Loucy (cell line): ENCODE measurements at regions not wholly inside any gene's neighbourhood (a gene's known extent, or its start where the extent isn't known, plus 50 kb on each side); places are given as distances from the start of the nearest gene placed in this dataset.

Source experiments
- H2AFZ ChIP-seq: fragments of 200-600 bp; sonication (generic); 2 replicates; pipeline ENCODE4 v1.6.0; 2016; ENCODE audit warnings: antibody characterized with exemption, mild to moderate bottlenecking, low read length, moderate library complexity
- H3F3A ChIP-seq: fragments of 200-600 bp; 2 replicates; pipeline ENCODE4 v1.6.0; 2016; ENCODE audit warnings: antibody characterized with exemption, low read depth, mild to moderate bottlenecking
- H3K27me3 ChIP-seq: fragments of 200-600 bp; sonication (generic); 2 replicates; pipeline ENCODE4 v1.6.1; 2014; ENCODE audit warnings: low read length, mild to moderate bottlenecking; ENCODE audit not compliant: insufficient read depth, poor library complexity, severe bottlenecking
- H3K36me3 ChIP-seq: fragments of 200-600 bp; sonication (generic); 2 replicates; pipeline ENCODE4 v1.6.1; 2016; ENCODE audit warnings: low read length; ENCODE audit not compliant: insufficient read depth
- H3K4me1 ChIP-seq: fragments of 200-600 bp; sonication (generic); 2 replicates; pipeline ENCODE4 v1.5.1; 2014; ENCODE audit warnings: low read length, mild to moderate bottlenecking; ENCODE audit not compliant: insufficient read depth, poor library complexity, severe bottlenecking
- H3K4me2 ChIP-seq: fragments of 200-600 bp; sonication (generic); 2 replicates; pipeline ENCODE4 v1.6.0; 2014; ENCODE audit warnings: antibody characterized with exemption, low read length, low read depth, mild to moderate bottlenecking; ENCODE audit not compliant: poor library complexity, severe bottlenecking
- H3K4me3 ChIP-seq: fragments of 200-600 bp; sonication (generic); 2 replicates; pipeline ENCODE4 v1.5.1; 2014; ENCODE audit warnings: low read length, mild to moderate bottlenecking, mixed read lengths; ENCODE audit not compliant: poor library complexity, severe bottlenecking
- H3K79me2 ChIP-seq: fragments of 200-600 bp; sonication (generic); 2 replicates; pipeline ENCODE4 v1.6.1; 2014; ENCODE audit warnings: low read length; ENCODE audit not compliant: insufficient read depth
- H3K9ac ChIP-seq: fragments of 200-600 bp; sonication (generic); 2 replicates; pipeline ENCODE4 v1.6.0; 2014; ENCODE audit warnings: mild to moderate bottlenecking, low read depth, low read length, moderate library complexity; ENCODE audit not compliant: poor library complexity, severe bottlenecking
- H3K9me2 ChIP-seq: fragments of 200-600 bp; sonication (generic); replicated peaks from 2 replicates; pipeline ENCODE4 v1.6.1; 2016; ENCODE audit warnings: low read depth, low read length, mixed read lengths
- H3K9me3 ChIP-seq: fragments of 200-600 bp; sonication (generic); 2 replicates; pipeline ENCODE4 v1.6.1; 2014; ENCODE audit warnings: mild to moderate bottlenecking, antibody characterized with exemption, low read length, low read depth; ENCODE audit not compliant: insufficient read depth
- H4K20me1 ChIP-seq: fragments of 200-600 bp; sonication (generic); 2 replicates; pipeline ENCODE4 v1.6.0; 2014; ENCODE audit warnings: antibody characterized with exemption, low read length, mild to moderate bottlenecking; ENCODE audit not compliant: insufficient read depth, poor library complexity, severe bottlenecking
- CTCF ChIP-seq: fragments of 200-600 bp; sonication (generic); conservative IDR thresholded peaks from 2 replicates; pipeline ENCODE4 v1.5.1; 2014; ENCODE audit warnings: mild to moderate bottlenecking, antibody characterized with exemption, low read length
- EZH2phosphoT487 ChIP-seq: fragments of 200-600 bp; IDR thresholded peaks from 2 replicates; pipeline ENCODE4 v1.6.1; 2018; ENCODE audit warnings: antibody characterized with exemption, mild to moderate bottlenecking, moderate library complexity, borderline replicate concordance

- Histone ChIP-seq H3K4me2 (no peak overlapping the region), H3K36me3 (no peaks in the 10 kb centered on the region), H3K9ac (no peak overlapping the region), H3K27me3 (no peaks in the 10 kb centered on the region), H2AFZ (no peak overlapping the region), H3K4me3 (no peak overlapping the region), H3K9me3 (no peaks in the 10 kb centered on the region), H3K79me2 (no peaks in the 10 kb centered on the region), H3K9me2 (no peaks in the 10 kb centered on the region), H3K4me1 (no peaks in the 10 kb centered on the region), H4K20me1 (no peaks in the 10 kb centered on the region), H3F3A (no peaks in the 10 kb centered on the region)
- no peak for TF ChIP-seq CTCF
- no peak for TF ChIP-seq EZH2phosphoT487
Observed at GRCh38 chr6:93962566-93962965, 543.2 kb upstream of the EPHA7 start.

- Histone ChIP-seq H3K79me2 (no peaks in the 10 kb centered on the region), H3K4me2 (no peak overlapping the region), H3K36me3 (no peaks in the 10 kb centered on the region), H3K9me3 (no peaks in the 10 kb centered on the region), H4K20me1 (no peaks in the 10 kb centered on the region), H3F3A (no peaks in the 10 kb centered on the region), H3K9me2 (no peaks in the 10 kb centered on the region), H3K9ac (no peak overlapping the region), H2AFZ (no peak overlapping the region), H3K4me1 (no peaks in the 10 kb centered on the region), H3K4me3 (no peak overlapping the region), H3K27me3 (no peaks in the 10 kb centered on the region)
- TF ChIP-seq CTCF (no peak), EZH2phosphoT487 (no peak)
Observed at GRCh38 chr6:93954584-93954983, 535.2 kb upstream of the EPHA7 start.

DNA sequence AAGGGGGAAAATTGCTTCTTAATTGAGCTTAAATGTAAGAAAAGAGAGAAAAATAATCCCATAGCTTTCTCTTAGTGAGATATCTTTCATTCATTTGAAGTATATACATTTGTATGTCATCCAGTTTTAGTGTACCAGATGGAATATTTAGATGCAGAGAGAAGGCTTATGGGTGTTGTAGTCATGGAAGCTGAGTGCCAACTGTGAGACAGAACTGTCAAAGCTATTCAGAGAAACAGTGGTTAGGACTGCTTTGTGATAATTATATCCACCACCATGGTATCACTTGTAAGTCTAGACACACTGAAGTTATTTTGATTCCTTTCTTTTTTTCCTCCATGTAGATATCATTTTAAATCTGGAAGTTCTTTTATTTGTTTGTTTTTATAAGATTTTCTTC, 524.3 kb upstream of the EPHA7 start:
- no peaks in the 10 kb centered on the region for H3K36me3 ChIP-seq
- no peaks in the 10 kb centered on the region for H3K9me3 ChIP-seq
- H2AFZ ChIP-seq = no peak overlapping the region
- H3K27me3 ChIP-seq = no peaks in the 10 kb centered on the region
- H3K4me3 ChIP-seq = no peak overlapping the region
- H3K4me2 ChIP-seq = no peak overlapping the region
- H3K9ac ChIP-seq = no peak overlapping the region
- H3F3A ChIP-seq = no peaks in the 10 kb centered on the region
- no peaks in the 10 kb centered on the region for H3K9me2 ChIP-seq
- TF ChIP-seq EZH2phosphoT487 (no peak), CTCF (no peak)
- H3K79me2 ChIP-seq = no peaks in the 10 kb centered on the region
- H4K20me1 ChIP-seq = no peaks in the 10 kb centered on the region
- H3K4me1 ChIP-seq = no peaks in the 10 kb centered on the region
